H1 (cell line): ENCODE measurements at regions not wholly inside any gene's neighbourhood (a gene's known extent, or its start where the extent isn't known, plus 50 kb on each side); places are given as distances from the start of the nearest gene placed in this dataset.

Experiments used
- RNF2 ChIP-seq: fragments of 200-900, 300-1000 bp; sonication (generic); IDR thresholded peaks from 2 replicates; pipeline ENCODE4 v1.7.1; 2016; ENCODE audit warnings: borderline replicate concordance, low read depth, mild to moderate bottlenecking, antibody characterized with exemption, low read length; ENCODE audit not compliant: poor library complexity, severe bottlenecking; ENCODE audit errors: missing control alignments
- SP4 ChIP-seq: IDR thresholded peaks from 2 replicates; pipeline ENCODE4 v1.6.1; 2012; ENCODE audit warnings: low read length, inconsistent platforms
- YY1 ChIP-seq: IDR thresholded peaks from 2 replicates; pipeline ENCODE4 v1.6.1; 2011; ENCODE audit warnings: low read depth, mild to moderate bottlenecking, low read length

GRCh38 chr3:80788914-80789313, 972.5 kb downstream of the GBE1 start (continued):
- TF ChIP-seq RNF2 (no peak), SP4 (no peak), YY1 (no peak)
- TF ChIP-seq, all 59 proteins: peak for 0
